GM12892 (cell line): ENCODE measurements at regions not wholly inside any gene's neighbourhood (a gene's known extent, or its start where the extent isn't known, plus 50 kb on each side); places are given as distances from the start of the nearest gene placed in this dataset.

Experiments used
- DNase-seq: peaks from one replicate; pipeline ENCODE4 v3.0.0; 2011; ENCODE audit not compliant: insufficient read length
- FAIRE-seq: peaks from 2 replicates; lab custom pipeline; 2011; peaks lifted over from hg19 to GRCh38; lab: Jason Lieb, UNC
- POLR2A ChIP-seq: IDR thresholded peaks from 2 replicates; pipeline ENCODE4 v1.6.1; 2011; ENCODE audit warnings: low read depth, low read length, control low read depth
- POLR2AphosphoS5 ChIP-seq: IDR thresholded peaks from 2 replicates; pipeline ENCODE4 v1.6.1; 2011; ENCODE audit warnings: low read depth, low read length, control low read depth
- TAF1 ChIP-seq: IDR thresholded peaks from 2 replicates; pipeline ENCODE4 v1.6.1; 2011; ENCODE audit warnings: low read depth, mild to moderate bottlenecking, control low read depth, low read length, borderline replicate concordance

- FAIRE-seq (no peak), DNase-seq (no peak)
- TF ChIP-seq POLR2A (no peak), TAF1 (no peak), POLR2AphosphoS5 (no peak)
These were observed 265.1 kb downstream of the NFKBIZ start for GRCh38 chr3:102114264-102114979.

GRCh38 chr3:102122527-102122926 lies 273.2 kb downstream of the NFKBIZ start:
- FAIRE-seq = no peak
- TF ChIP-seq POLR2A (no peak), POLR2AphosphoS5 (no peak), TAF1 (no peak)
- DNase-seq = no peak

- TF ChIP-seq POLR2AphosphoS5 (no peak), TAF1 (no peak), POLR2A (no peak)
- DNase-seq (no peak), FAIRE-seq (no peak)
These were observed 274.4 kb downstream of the NFKBIZ start for GRCh38 chr3:102123590-102124190.

- DNase-seq = no peak
- FAIRE-seq = no peak
- TF ChIP-seq POLR2A (no peak), TAF1 (no peak), POLR2AphosphoS5 (no peak)
These were observed 275.0 kb downstream of the NFKBIZ start for GRCh38 chr3:102124282-102124681.

GRCh38 chr3:102124704-102125103 lies 275.4 kb downstream of the NFKBIZ start:
- DNase-seq (no peak), FAIRE-seq (no peak)
- TF ChIP-seq TAF1 (no peak), POLR2A (no peak), POLR2AphosphoS5 (no peak)

- no peak for DNase-seq
- no peak for FAIRE-seq
- TF ChIP-seq POLR2A (no peak), POLR2AphosphoS5 (no peak), TAF1 (no peak)
These were observed 276.1 kb downstream of the NFKBIZ start for GRCh38 chr3:102125197-102125993.

GRCh38 chr3:102125994-102126368 lies 276.7 kb downstream of the NFKBIZ start:
- TF ChIP-seq POLR2A (no peak), TAF1 (no peak), POLR2AphosphoS5 (no peak)
- DNase-seq (no peak), FAIRE-seq (no peak)

GRCh38 chr3:102129760-102130608 lies 280.7 kb downstream of the NFKBIZ start:
- DNase-seq = no peak
- FAIRE-seq = no peak
- no peak for TF ChIP-seq POLR2A
- no peak for TF ChIP-seq POLR2AphosphoS5
- no peak for TF ChIP-seq TAF1

- no peak for FAIRE-seq
- TF ChIP-seq TAF1 = no peak
- no peak for TF ChIP-seq POLR2A
- no peak for TF ChIP-seq POLR2AphosphoS5
These were observed 283.1 kb downstream of the NFKBIZ start for GRCh38 chr3:102132370-102132769.

GRCh38 chr3:102133376-102133775 lies 284.1 kb downstream of the NFKBIZ start:
- TF ChIP-seq TAF1 (no peak), POLR2A (no peak), POLR2AphosphoS5 (no peak)
- FAIRE-seq = no peak
- DNase-seq = no peak

More at GRCh38 chr3:102132370-102132769, 283.1 kb downstream of the NFKBIZ start:
- no peak for DNase-seq

GRCh38 chr3:102135316-102135715 lies 286.0 kb downstream of the NFKBIZ start:
- FAIRE-seq (no peak), DNase-seq (no peak)
- no peak for TF ChIP-seq POLR2AphosphoS5
- TF ChIP-seq TAF1 = no peak
